Osteoblast (primary cell): ENCODE measurements at regions not wholly inside any gene's neighbourhood (a gene's known extent, or its start where the extent isn't known, plus 50 kb on each side); places are given as distances from the start of the nearest gene placed in this dataset.

Source experiments
- DNase-seq: peaks from one replicate; pipeline ENCODE4 v3.0.0; 2011; ENCODE audit warnings: low spot score, mixed read lengths; ENCODE audit not compliant: insufficient read length; ENCODE audit errors: missing footprints
- H2AFZ ChIP-seq: 2 replicates; pipeline ENCODE4 v1.6.0; 2011; ENCODE audit warnings: mild to moderate bottlenecking, low read length
- H3K27ac ChIP-seq: 2 replicates; pipeline ENCODE4 v1.5.1; 2011; ENCODE audit warnings: mild to moderate bottlenecking, low read depth, low read length, moderate library complexity
- H3K27me3 ChIP-seq: 2 replicates; pipeline ENCODE4 v1.6.0; 2012; ENCODE audit warnings: mild to moderate bottlenecking, control low read depth, inconsistent platforms, low read length, moderate library complexity; ENCODE audit not compliant: insufficient read depth
- H3K36me3 ChIP-seq: 2 replicates; pipeline ENCODE4 v1.5.1; 2011; ENCODE audit warnings: mild to moderate bottlenecking, low read length, control low read depth, moderate library complexity; ENCODE audit not compliant: insufficient read depth
- H3K4me1 ChIP-seq: 2 replicates; pipeline ENCODE4 v1.5.1; 2011; ENCODE audit warnings: mild to moderate bottlenecking, low read length, control low read depth, moderate library complexity; ENCODE audit not compliant: insufficient read depth
- H3K4me2 ChIP-seq: 2 replicates; pipeline ENCODE4 v1.6.0; 2011; ENCODE audit warnings: mild to moderate bottlenecking, low read length; ENCODE audit not compliant: insufficient read depth
- H3K4me3 ChIP-seq: fragments of 200-600 bp; sonication (generic); 3 replicates; pipeline ENCODE4 v1.5.1; 2012; ENCODE audit warnings: mild to moderate bottlenecking, low read length, inconsistent platforms; ENCODE audit not compliant: insufficient read depth
- H3K79me2 ChIP-seq: 2 replicates; pipeline ENCODE4 v1.6.0; 2012; ENCODE audit warnings: mild to moderate bottlenecking, low read length, control low read depth, inconsistent platforms; ENCODE audit not compliant: insufficient read depth
- H3K9me3 ChIP-seq: 2 replicates; pipeline ENCODE4 v1.5.1; 2011; ENCODE audit warnings: low read depth, low read length, control low read depth
- H4K20me1 ChIP-seq: 2 replicates; pipeline ENCODE4 v1.6.0; 2012; ENCODE audit warnings: mild to moderate bottlenecking, low read length, control low read depth; ENCODE audit not compliant: insufficient read depth
- TF ChIP-seq, protein P1 (sequence below): IDR thresholded peaks from 2 replicates; pipeline ENCODE4 v1.5.1; 2011; ENCODE audit warnings: mild to moderate bottlenecking, low read depth, low read length, moderate library complexity; ENCODE audit errors: extremely low read depth

DNA sequence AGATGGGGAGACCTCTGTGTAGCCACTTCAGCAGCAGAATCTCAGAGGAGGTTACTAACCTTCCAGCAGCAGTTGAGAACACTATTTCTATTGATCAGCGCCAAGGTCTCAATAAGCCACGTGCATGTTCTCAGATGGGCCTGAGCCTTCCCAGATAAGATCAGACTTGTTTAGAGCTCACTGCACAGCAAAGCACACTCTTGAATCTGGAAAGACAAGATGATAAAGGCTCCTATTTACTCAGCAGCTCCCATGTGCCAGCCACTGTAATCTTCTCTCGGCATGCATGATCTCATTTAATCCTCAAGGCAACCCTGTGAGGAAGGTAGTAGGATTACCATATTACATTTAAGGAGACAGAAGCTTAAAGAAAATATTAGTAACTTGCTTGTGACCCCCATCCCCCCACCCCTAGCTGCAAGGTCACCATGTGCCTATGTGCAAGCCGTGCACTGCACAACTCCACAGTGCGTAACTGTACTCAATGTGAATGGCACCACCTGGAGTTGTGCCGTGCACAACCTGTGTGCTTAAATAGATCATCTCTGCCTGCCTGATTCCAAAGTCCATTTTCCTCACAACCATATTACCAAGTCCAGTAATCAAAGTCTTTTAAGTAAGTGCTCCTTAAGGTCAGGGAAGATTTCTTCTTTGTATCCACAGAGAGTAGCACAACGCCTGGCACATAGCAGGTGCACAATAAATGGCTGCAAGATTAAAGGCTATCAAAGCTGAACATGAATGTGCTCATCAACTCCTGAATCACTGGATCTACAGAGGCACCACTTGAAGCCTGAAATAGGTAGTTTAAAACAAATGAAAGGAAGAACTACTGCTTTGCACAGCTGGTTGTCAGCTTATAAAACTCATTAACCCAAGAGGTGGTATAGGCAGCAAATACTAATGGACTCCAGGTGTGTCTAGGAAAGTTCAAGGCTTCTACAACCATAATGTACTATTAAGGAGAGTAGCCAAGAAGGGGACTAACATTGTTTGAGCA lies 293.8 kb downstream of the BUD13 start:
- TF ChIP-seq, protein P1, sequence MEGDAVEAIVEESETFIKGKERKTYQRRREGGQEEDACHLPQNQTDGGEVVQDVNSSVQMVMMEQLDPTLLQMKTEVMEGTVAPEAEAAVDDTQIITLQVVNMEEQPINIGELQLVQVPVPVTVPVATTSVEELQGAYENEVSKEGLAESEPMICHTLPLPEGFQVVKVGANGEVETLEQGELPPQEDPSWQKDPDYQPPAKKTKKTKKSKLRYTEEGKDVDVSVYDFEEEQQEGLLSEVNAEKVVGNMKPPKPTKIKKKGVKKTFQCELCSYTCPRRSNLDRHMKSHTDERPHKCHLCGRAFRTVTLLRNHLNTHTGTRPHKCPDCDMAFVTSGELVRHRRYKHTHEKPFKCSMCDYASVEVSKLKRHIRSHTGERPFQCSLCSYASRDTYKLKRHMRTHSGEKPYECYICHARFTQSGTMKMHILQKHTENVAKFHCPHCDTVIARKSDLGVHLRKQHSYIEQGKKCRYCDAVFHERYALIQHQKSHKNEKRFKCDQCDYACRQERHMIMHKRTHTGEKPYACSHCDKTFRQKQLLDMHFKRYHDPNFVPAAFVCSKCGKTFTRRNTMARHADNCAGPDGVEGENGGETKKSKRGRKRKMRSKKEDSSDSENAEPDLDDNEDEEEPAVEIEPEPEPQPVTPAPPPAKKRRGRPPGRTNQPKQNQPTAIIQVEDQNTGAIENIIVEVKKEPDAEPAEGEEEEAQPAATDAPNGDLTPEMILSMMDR = no peak
- no peaks in the 10 kb centered on the region for H4K20me1 ChIP-seq
- no peaks in the 10 kb centered on the region for H3K9me3 ChIP-seq
- H3K4me1 ChIP-seq = no peaks in the 10 kb centered on the region
- no peak overlapping the region for H3K4me2 ChIP-seq
- no peak overlapping the region for H3K4me3 ChIP-seq
- DNase-seq = no peak
- no peak overlapping the region for H2AFZ ChIP-seq
- no peak overlapping the region for H3K27ac ChIP-seq
- no peaks in the 10 kb centered on the region for H3K36me3 ChIP-seq
- no peaks in the 10 kb centered on the region for H3K79me2 ChIP-seq
- H3K27me3 ChIP-seq = no peaks in the 10 kb centered on the region

DNA sequence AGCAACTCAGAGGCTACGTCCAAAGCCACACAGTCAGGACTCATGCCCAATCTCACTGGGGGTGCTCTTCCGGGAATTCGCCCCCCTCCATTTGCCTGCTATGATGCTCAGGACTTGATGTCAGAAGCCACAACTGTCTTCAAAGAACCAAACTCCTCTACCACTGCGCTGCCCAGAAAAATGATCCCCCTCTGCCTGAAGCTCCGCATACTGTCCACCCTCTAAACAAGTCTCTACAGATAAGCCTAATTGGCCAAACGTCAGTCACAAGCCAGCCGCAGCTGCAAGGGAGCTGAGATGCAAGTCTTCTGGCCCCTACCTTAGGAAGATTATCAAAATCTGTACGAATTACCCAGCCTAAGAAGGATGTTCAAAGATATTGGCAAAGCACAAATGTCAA lies 294.6 kb downstream of the BUD13 start:
- Histone ChIP-seq H3K79me2 (no peaks in the 10 kb centered on the region), H3K36me3 (no peaks in the 10 kb centered on the region), H3K27ac (no peak overlapping the region), H3K9me3 (no peaks in the 10 kb centered on the region), H2AFZ (no peak overlapping the region), H3K4me1 (no peaks in the 10 kb centered on the region), H3K27me3 (no peaks in the 10 kb centered on the region), H3K4me3 (no peak overlapping the region), H3K4me2 (no peak overlapping the region), H4K20me1 (no peaks in the 10 kb centered on the region)
- no peak for DNase-seq
- TF ChIP-seq, protein P1 = no peak

DNA sequence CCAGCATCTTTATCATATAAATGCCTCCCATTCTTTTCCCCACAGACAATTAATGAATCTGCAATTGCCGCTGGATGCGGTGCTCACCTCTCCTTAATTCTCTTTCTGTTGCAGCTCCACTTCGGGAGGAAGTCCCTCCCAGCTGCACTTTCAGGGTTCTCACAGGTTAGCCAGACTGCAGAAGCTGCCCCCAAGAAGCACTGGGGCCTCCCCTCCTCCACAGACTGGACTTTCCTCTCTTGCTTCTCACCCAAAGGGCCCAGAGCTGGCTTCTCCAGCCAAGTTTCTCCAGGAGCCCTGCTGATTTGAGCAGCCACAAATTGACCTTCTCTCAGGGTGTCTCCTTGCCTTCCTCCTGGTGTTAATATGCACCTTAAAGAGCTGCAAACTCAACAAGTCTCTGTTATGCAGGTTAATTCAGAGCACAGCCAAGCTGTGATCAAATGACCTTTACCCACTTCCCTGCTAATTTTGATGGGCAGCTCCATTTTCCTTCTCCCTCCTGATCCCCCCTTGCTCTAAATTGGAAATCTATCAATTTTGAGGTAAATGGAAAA lies 298.9 kb downstream of the BUD13 start:
- Histone ChIP-seq H3K9me3 (no peaks in the 10 kb centered on the region), H3K79me2 (no peaks in the 10 kb centered on the region), H3K4me3 (no peak overlapping the region), H3K27me3 (no peaks in the 10 kb centered on the region), H3K4me2 (no peak overlapping the region), H3K36me3 (no peaks in the 10 kb centered on the region), H2AFZ (no peak overlapping the region), H3K27ac (no peak overlapping the region), H3K4me1 (no peaks in the 10 kb centered on the region), H4K20me1 (no peaks in the 10 kb centered on the region)
- TF ChIP-seq, protein P1 = no peak
- no peak for DNase-seq

DNA sequence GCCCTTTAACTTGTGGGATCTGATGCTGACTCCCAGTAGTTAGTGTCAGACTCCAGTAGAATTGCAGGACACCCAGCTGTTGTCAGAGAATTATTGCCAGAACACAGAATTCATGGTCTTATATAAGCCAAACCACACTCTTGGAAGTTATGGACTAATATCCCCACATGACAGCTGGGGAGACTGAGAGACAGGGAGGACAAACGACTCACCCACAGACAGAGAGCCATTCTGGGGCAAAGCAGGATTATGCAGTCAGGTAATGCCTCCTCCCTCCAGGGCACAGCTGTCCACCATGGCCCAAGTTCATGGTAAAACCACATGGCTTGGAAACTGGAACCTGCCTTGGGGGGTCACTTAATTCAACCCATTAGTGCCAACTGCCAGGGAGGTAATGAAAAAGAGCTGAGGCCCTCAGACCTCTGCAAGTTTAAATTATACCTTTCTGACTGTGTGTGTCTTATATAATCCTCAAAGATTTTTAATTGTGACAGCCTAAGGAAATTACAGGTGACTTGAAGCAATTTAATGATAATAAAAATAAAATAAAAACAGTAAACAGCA lies 299.5 kb downstream of the BUD13 start:
- H3K9me3 ChIP-seq = no peaks in the 10 kb centered on the region
- TF ChIP-seq, protein P1 = no peak
- no peaks in the 10 kb centered on the region for H4K20me1 ChIP-seq
- DNase-seq = no peak
- H3K4me2 ChIP-seq = no peak overlapping the region
- H3K4me3 ChIP-seq = no peak overlapping the region
- H3K4me1 ChIP-seq = no peaks in the 10 kb centered on the region
- no peak overlapping the region for H3K27ac ChIP-seq
- no peak overlapping the region for H2AFZ ChIP-seq
- H3K36me3 ChIP-seq = no peaks in the 10 kb centered on the region
- H3K27me3 ChIP-seq = no peaks in the 10 kb centered on the region
- H3K79me2 ChIP-seq = no peaks in the 10 kb centered on the region
